NT2/D1 (cell line): ENCODE measurements at regions not wholly inside any gene's neighbourhood (a gene's known extent, or its start where the extent isn't known, plus 50 kb on each side); places are given as distances from the start of the nearest gene placed in this dataset.
"Not testable (repeated sequence)": the region's sequence is repeated elsewhere in the genome, so short reads cannot be mapped to it uniquely, and the experiment has no call there.

ENCODE experiments used
- SUZ12 ChIP-seq: IDR thresholded peaks from 2 replicates; pipeline ENCODE4 v1.6.1; 2011; ENCODE audit not compliant: insufficient read length, insufficient read depth; ENCODE audit errors: extremely low read depth
- YY1 ChIP-seq: IDR thresholded peaks from 2 replicates; pipeline ENCODE4 v1.6.1; 2011; ENCODE audit not compliant: insufficient read length, insufficient read depth

DNA sequence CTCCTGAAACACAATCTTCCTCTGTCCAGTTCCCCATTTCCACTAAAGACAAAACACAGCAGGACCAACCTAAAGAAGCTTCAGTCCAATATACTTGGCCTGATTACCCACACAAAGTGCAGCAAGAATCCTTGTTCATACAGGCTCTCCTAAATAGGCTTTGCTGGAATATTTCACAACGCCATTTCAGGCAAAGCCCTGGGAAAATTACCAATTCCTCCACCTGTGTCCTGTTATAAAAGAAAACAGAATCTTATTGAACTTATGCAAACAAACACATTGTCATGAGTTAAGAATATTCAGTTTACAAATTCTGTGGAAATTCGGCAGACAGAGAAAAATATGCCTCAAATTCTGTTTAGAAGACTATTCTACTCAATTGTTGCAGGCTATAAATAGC, 115.0 kb upstream of the NBPF11 start:
- not testable (repeated sequence) for TF ChIP-seq YY1, SUZ12
